HG03460 (cell line): ENCODE measurements at regions not wholly inside any gene's neighbourhood (a gene's known extent, or its start where the extent isn't known, plus 50 kb on each side); places are given as distances from the start of the nearest gene placed in this dataset.
"Not testable (repeated sequence)": the region's sequence is repeated elsewhere in the genome, so short reads cannot be mapped to it uniquely, and the experiment has no call there.

Experiments
- ATAC-seq: cut with Tn5 transposase; IDR thresholded peaks from one replicate; pipeline ENCODE4 v1.9.1; 2021; ENCODE audit not compliant: unreplicated experiment

DNA sequence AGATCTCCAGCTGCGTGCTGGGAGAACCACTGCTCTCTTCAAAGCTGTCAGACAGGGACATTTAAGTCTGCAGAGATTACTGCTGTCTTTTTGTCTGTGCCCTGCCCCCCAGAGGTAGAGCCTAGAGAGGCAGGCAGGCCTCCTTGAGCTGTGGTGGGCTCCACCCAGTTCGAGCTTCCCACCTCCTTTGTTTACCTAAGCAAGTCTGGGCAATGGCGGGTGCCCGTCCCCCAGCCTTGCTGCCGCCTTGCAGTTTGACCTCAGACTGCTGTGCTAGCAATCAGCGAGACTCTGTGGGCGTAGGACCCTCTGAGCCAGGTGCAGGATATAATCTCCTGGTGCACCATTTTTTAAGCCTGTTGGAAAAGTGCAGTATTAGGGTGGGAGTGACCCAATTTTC lies 128.6 kb downstream of the ACTR3 start:
- not testable (repeated sequence) for ATAC-seq

- ATAC-seq, result no peak
Observed at GRCh38 chr2:114020668-114021067, 130.8 kb downstream of the ACTR3 start.

- ATAC-seq, result no peak
Observed at GRCh38 chr2:114022360-114023085, 132.6 kb downstream of the ACTR3 start.

DNA sequence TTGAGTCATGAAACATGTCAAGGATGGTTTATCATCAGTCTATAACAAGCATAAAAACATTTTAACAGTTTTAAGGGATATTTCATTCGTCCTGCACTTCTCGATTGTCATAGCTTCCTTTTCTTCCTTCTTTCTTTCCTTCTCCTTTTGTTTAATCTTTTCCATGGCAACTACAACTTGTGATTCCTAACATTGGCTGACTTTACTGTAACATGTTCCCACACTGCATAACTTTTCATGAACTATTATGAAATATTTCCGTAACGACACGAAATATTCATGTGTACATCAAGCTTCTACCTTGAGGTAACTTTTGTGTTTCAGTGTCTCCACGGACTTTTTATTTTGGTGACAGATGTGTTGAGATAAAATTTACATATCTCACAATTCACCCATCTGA lies 134.4 kb downstream of the ACTR3 start:
- no peak for ATAC-seq

DNA sequence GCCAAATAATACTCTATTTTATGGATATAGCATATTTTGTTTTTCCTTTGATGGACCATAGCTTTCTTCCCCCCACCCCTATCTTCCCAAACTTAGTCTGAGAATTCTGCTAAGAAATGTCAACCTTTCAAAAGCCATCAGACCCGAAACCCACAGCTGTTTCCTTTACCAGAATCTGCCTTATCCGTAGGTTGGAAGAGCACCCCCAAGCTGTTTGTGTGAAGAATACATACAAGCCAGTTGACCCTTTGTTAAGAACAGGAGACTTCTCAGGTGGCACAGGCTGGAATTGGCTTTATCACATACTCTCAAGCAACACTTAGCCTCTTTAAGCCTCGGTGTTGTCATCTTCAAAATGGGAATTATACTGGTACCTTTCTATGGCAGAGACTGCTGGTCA lies 135.1 kb downstream of the ACTR3 start:
- ATAC-seq, result no peak

DNA sequence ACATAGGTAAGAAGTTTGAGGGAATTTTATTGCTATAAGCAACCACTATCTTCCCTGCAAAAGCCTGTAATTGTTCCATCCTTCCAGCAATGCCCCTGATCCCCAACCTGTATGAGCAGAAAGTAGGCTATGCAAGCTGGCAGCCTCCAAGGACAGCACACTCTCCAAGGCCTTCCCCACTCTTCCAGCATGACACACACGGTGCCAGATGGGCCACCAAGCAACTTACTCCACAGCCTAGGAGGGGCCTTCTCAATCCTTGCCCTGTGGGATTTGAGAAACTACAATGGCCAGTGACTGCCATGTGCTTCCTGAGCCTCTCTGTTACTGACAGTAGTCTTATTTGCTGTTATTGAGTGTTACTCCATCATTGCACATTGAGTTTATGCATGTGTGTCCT lies 137.5 kb downstream of the ACTR3 start:
- ATAC-seq, result no peak

DNA sequence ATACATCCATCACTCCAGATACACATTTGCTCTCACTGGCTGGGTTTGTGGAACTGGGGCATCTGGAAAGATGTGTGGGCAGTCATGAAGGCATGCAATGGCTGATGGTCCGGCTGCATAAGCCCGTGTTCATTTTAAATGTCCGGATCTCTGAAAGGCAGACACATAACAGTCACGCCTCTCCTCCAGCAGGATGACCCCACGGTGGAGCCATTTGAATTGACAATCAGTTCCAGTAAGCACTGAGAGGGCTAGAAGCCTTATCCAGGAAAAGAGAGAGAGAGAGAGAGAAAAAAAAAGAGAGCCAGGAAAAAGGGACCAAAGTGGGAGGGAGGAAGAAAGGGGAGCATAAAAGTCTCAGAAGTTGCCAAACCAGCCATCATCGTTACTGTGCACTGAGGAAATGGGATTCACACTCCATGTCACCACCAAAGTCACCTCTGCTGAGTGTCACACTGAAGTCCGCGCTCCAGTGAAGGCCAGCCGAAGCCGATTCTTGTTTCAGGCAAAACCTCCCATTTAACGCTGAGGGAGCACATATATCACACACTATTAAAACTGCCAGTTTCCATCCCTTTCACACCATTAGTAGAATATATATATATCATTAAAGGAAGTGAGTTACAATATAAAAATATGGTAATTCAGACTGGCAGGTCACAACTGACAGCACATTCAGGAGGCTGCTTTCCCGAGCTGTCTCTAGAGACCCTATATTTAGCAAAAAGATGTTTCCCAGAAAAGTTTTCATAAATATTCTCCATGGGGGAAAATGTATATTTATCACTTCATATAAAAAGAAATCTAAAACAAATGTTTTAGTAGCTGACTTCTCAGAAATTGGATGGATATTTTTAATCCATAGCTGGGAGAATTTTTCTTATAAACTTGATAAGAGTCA lies 142.0 kb downstream of the ACTR3 start:
- ATAC-seq, result no peak

DNA sequence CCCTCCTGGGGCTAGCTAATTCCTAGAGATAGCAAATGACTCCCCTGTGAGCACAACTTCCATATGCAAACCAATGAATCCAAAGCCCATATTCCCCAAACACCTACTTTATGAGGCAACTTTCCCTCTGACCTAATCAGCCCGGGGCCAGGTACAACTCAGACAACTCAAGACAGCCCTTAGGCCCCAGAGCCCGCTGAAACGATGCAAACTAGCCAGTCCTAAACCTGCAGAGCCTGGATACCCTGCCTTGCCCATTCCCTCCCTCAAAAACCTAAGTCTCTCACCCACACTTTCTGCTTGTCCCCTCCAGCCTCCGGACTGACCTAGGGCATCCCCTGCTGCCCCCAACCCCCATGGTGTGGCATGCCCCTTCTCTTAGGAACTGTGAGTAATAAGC lies 142.8 kb downstream of the ACTR3 start:
- no peak for ATAC-seq

DNA sequence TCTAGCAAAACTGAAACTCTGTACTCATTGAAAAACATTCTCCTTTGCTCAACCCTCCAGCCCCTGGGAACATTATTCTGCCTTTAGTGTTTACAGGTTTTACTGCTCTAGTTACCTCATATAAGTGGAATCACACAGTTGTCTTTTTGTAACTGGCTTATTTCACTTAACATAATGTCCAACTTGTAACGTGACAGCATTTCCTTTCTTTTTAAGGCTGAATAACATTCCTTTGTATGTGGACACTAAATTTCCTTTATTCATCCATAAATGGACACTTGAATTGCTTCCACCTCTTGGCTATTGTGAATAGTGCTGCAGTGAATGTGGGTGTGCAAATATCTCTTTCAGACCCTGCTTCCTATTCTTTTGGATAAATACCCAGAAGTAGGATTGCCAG lies 144.9 kb downstream of the ACTR3 start:
- no peak for ATAC-seq

GRCh38 chr2:114038710-114039109 lies 148.8 kb downstream of the ACTR3 start:
- ATAC-seq, result no peak

DNA sequence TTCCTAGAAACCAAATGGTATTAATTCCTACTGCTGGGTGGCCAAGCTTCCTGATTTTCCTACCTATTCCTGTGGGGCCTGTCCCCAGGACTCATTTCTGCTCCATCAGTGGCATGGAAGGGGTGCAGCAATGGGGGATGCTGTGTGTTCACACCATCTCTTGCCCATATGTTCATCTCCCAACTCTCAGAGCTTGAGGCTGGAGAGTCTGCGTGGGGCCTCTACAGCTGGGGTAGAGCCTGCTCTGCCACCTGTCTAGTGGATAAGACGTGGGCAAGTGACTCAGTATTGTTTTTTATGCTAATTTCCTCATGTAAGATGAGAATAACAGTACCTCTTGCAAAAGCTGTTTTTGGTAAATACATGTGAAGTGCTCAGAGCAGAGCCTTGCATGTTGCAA lies 149.8 kb downstream of the ACTR3 start:
- ATAC-seq, result no peak

DNA sequence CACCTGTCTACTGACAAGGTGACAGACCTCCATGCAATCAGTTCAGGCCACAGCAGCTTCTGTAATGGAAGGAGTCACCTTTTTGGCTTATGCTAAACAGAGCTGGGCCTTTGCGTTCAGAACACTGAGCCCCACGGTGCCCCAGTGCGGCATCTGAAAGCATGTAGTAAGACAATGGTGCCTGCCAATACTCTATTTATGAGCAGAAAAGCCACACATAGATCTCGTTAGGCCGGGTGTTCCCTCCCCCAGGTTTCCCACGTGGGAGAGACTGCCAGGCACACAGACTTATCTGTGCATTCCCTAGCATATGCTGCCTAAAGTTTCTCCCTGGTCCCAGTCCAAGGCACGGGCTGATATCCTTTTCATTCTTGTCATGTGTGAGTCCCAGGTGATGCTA lies 150.9 kb downstream of the ACTR3 start:
- no peak for ATAC-seq

DNA sequence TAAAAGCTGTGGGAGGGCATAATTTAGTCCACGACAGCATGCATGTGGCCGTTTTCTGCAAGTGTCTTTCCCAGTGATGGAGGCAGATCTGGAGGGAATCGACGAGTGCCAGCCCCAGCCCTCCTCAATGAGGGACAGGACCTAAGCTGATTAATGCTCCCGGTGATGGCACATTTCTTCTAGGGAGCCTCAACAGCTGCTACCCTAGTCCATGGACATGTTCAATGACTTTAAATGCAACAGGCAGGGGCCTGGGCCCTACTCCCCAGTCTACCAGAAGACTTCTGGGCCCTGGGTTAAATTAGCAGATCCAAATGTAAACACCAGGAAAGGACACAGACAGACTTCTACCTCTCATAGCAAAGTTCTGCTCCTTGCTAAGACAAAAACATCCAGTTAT lies 155.1 kb downstream of the ACTR3 start:
- no peak for ATAC-seq

DNA sequence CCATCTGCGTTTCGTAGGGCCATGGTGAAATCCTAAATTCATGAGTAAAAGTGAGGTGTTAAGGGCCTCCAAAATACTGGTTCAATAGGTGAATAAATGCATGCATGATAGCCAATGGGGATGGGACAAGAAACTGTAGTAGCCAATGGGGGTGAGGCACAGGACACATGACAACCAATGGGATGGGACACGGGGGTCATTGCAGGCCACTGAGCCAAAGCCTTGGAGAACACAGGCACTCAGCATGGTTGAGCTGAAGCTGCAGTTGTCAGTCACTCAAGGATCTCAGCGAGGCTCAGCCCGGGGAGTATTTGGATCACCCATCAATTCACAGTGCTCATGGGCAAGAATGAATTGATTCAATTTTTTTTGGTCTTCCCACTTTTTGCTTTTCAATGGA lies 156.5 kb downstream of the ACTR3 start:
- no peak for ATAC-seq

DNA sequence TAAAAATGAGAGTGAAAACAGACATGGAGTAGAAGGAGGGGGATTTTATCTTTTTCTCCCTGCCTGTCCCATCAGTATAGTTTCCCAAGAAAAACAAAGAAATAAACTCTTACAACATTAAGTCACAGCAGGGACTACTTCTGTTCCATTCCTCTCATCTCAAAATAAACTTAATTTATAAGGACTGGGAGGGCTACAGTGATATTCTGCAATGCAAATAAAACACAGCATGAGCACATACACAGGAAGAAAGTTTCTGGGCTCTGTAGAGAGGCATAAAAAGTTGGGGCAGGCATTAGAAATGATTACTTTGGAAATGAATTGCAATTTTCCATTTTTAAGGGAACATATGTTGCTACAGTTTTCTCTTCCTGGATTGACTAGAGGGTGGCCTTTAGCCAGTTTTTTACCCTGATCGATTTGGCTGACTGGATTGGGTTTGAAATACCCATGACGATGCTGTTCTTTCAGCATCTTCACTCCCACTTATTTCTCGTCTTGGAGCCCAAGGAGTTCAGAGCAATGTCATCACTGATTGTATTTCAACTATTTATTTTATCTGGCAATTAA lies 157.1 kb downstream of the ACTR3 start:
- no peak for ATAC-seq

- ATAC-seq, result no peak
Observed at GRCh38 chr2:114049280-114049679, 159.4 kb downstream of the ACTR3 start.

GRCh38 chr2:114049826-114050225 lies 159.9 kb downstream of the ACTR3 start:
- ATAC-seq, result no peak

DNA sequence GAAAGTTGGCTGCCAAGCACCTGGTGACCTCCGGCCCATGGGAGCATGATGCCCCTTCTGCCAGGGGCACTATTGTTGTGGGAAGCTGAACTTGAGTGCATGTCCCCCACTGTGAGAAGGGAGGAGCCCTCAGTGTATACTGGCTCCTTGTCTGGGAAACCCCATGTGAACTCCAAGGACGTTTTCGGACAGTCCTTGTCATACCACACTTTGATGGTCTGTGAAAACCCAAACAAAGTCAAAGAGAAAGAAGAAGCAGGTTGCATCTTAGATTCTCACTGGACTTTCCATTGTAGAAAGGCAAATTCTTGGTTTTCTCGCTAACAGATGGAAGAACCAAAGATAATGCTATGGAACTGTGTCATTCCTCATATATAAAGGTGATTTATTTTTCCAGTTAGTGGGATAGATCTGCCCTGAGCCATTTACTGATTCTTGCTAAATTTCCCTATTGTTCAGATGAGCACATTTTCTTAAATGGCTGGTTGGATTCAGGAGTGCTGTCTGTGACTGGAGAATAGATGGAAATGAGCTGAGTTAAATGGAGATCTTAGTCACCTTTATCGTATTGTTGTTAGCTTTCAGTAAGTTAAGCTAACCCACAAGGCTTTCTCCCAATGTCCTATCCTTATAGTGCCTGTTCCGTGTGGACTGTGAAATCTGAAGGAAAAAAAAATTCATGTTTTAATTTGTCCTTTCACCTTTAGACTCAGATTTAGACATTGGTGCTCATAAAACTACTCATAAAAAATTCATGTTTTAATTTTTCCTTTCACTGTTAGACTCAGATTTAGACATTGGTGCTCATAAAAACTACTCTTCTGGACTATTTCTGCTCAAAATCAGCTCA lies 166.6 kb downstream of the ACTR3 start:
- no peak for ATAC-seq

DNA sequence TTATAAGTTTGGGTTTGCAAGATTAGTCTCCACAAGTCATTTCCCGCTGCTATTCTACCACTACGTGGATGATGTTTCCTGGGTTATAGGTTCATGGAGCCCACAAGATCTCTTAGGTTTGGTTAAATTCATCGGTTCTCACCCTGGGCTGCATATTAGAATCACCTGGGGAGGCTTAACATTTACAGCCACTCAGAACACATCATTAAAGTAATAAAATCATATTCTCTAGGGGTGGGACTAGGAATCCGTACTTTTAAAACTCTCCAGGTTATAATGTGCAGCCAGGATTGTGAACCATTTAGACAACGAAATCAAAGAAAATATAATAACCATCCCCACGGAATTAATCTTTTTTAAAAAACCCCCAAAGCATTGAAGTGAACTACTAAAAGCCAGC lies 167.7 kb downstream of the ACTR3 start:
- no peak for ATAC-seq

DNA sequence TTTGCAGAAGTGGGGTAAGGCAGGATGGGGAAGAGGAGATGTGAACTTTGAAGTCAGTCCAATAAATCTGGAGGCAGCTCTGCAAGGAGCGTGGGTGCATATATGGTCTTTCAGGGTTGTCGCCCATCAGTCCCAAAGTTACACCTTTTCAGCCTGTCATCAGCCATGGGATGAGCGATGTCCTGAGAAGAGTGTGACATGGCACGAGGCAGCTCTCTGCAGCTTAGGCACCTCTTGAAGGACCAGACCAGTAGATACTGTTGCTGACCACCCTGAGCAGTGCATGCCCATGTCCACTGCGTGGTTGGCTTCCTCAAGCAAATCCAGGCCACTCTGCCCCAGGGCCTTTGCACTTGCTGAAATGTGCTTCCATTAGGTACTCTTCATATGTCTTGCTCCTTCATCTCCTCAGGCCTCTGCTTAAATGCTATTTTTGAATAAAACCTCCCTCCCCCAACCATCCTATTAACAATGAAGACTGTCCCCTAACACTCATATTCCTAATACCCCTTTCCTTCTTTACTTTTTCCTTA lies 171.7 kb downstream of the ACTR3 start:
- no peak for ATAC-seq

DNA sequence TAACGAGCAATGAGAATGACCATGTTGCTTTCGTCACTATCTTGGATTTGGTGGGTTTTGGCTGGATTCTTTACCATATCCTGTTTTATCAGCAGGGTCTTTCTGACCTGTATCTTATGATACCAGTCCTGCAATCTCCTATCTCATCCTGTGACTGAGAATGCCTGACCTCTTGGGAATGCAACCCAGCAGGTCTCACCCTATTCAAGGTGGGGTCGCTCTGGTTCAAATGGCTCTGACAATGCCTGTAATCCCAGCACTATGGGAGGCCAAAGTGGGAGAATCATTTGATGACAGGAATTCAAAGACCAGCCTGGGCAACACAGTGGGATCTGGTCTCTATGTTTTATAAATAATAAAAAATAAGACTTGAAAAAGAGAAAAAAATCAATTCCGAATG lies 173.5 kb downstream of the ACTR3 start:
- ATAC-seq, result no peak
